SK-N-SH treated with all-trans-retinoic acid at 6 μM for 48 hours (cell line): ENCODE measurements at regions not wholly inside any gene's neighbourhood (a gene's known extent, or its start where the extent isn't known, plus 50 kb on each side); places are given as distances from the start of the nearest gene placed in this dataset.

Source experiments
- ARNTL ChIP-seq: fragments of 450-650 bp; formaldehyde crosslinking; IDR thresholded peaks from 2 replicates; pipeline ENCODE4 v1.5.0; 2020; ENCODE audit warnings: low read depth, mild to moderate bottlenecking, moderate library complexity, borderline replicate concordance
- PATZ1 ChIP-seq: fragments of 250-450 bp; sonication (Bioruptor Pico); IDR thresholded peaks from 2 replicates; pipeline ENCODE4 v1.8.0; 2020; ENCODE audit warnings: mild to moderate bottlenecking, moderate library complexity, borderline replicate concordance
- SNAI2 ChIP-seq: fragments of 250-450 bp; sonication (Bioruptor Pico); IDR thresholded peaks from 2 replicates; pipeline ENCODE4 v1.5.0; 2020; ENCODE audit warnings: mild to moderate bottlenecking, moderate library complexity
- TSHZ2 ChIP-seq: fragments of 250-450 bp; sonication (Bioruptor Pico); IDR thresholded peaks from 2 replicates; pipeline ENCODE4 v1.5.0; 2020; ENCODE audit warnings: mild to moderate bottlenecking, moderate library complexity
- ZNF565 ChIP-seq: fragments of 450-650 bp; formaldehyde crosslinking; conservative IDR thresholded peaks from 2 replicates; pipeline ENCODE4 v1.5.0; 2020; ENCODE audit warnings: low read depth, mild to moderate bottlenecking, moderate library complexity
- ZNF8 ChIP-seq: fragments of 450-650 bp; formaldehyde crosslinking; IDR thresholded peaks from 2 replicates; pipeline ENCODE4 v1.5.0; 2020; ENCODE audit warnings: mild to moderate bottlenecking, moderate library complexity

- TF ChIP-seq ZNF8 (no peak), PATZ1 (no peak), TSHZ2 (CRISPR knock-in tag) (no peak), ZNF565 (CRISPR knock-in tag) (no peak), ARNTL (no peak), SNAI2 (CRISPR knock-in tag) (no peak)
These were observed 524.8 kb upstream of the KLF4 start for GRCh38 chr9:108014353-108014752.
